ENCODE measurements at regions not wholly inside any gene's neighbourhood (a gene's known extent, or its start where the extent isn't known, plus 50 kb on each side); places are given as distances from the start of the nearest gene placed in this dataset.
"Not testable (repeated sequence)": the region's sequence is repeated elsewhere in the genome, so short reads cannot be mapped to it uniquely, and the experiment has no call there.

GRCh38 chr2:200194746-200195145, 111.7 kb upstream of the SPATS2L start:
- peaks cover 2% of the 10 kb centered on the region for H3K27me3 ChIP-seq (ENCODE audit: insufficient read depth, low read length)
- DNase-seq (ENCODE audit: low read depth) = no peak
- Mint-ChIP-seq H3K9me3 (ENCODE audit: unreplicated experiment) (no peaks in the 10 kb centered on the region), H3K4me1 (ENCODE audit: low read depth, unreplicated experiment) (peaks cover 6% of the 10 kb centered on the region), H3K27ac (ENCODE audit: unreplicated experiment) (no peak overlapping the region), H3K4me3 (ENCODE audit: unreplicated experiment) (no peak overlapping the region), H3K27me3 (ENCODE audit: low read depth, unreplicated experiment) (peaks cover 4% of the 10 kb centered on the region), H3K36me3 (ENCODE audit: low read depth, unreplicated experiment) (no peaks in the 10 kb centered on the region)
- no peaks in the 10 kb centered on the region for H3K36me3 ChIP-seq (ENCODE audit: insufficient read depth, low read length)
- FAIRE-seq = no peak
- no peaks in the 10 kb centered on the region for H3K79me2 ChIP-seq (ENCODE audit: insufficient read depth, low read length)
- TF ChIP-seq CTCF (IDR thresholded peaks at IDR 0.05; ENCODE audit: insufficient read depth, low read depth, low read length) (no peak), EZH2 (IDR thresholded peaks at IDR 0.05; ENCODE audit: insufficient read depth, low read length) (no peak)
- no peak overlapping the region for H3K9ac ChIP-seq (ENCODE audit: low read length)
- H3K4me1 ChIP-seq (ENCODE audit: insufficient read depth, low read length) = no peaks in the 10 kb centered on the region
- no peak overlapping the region for H3K4me3 ChIP-seq (ENCODE audit: insufficient read depth, low read depth, low read length)
- no peak overlapping the region for H3K4me2 ChIP-seq (ENCODE audit: low read length)
- H4K20me1 ChIP-seq (ENCODE audit: insufficient read depth, low read length) = no peaks in the 10 kb centered on the region
- no peak overlapping the region for H3K27ac ChIP-seq (ENCODE audit: low read depth, low read length)
- H2AFZ ChIP-seq (ENCODE audit: low read depth, low read length) = no peak overlapping the region
- no peaks in the 10 kb centered on the region for H3K9me3 ChIP-seq (ENCODE audit: insufficient read depth, low read depth, low read length)

- H3K4me1 Mint-ChIP-seq (ENCODE audit: low read depth, unreplicated experiment) = peaks cover 7% of the 10 kb centered on the region
- no peaks in the 10 kb centered on the region for H3K36me3 Mint-ChIP-seq (ENCODE audit: low read depth, unreplicated experiment)
- no peaks in the 10 kb centered on the region for H3K9me3 Mint-ChIP-seq (ENCODE audit: unreplicated experiment)
- Histone ChIP-seq H3K4me3 (ENCODE audit: insufficient read depth, low read depth, low read length) (no peak overlapping the region), H3K79me2 (ENCODE audit: insufficient read depth, low read length) (no peaks in the 10 kb centered on the region), H4K20me1 (ENCODE audit: insufficient read depth, low read length) (no peaks in the 10 kb centered on the region), H3K4me2 (ENCODE audit: low read length) (no peak overlapping the region), H3K27ac (ENCODE audit: low read depth, low read length) (no peak overlapping the region), H2AFZ (ENCODE audit: low read depth, low read length) (no peak overlapping the region), H3K9ac (ENCODE audit: low read length) (no peak overlapping the region), H3K27me3 (ENCODE audit: insufficient read depth, low read length) (no peaks in the 10 kb centered on the region), H3K4me1 (ENCODE audit: insufficient read depth, low read length) (no peaks in the 10 kb centered on the region), H3K9me3 (ENCODE audit: insufficient read depth, low read depth, low read length) (no peaks in the 10 kb centered on the region), H3K36me3 (ENCODE audit: insufficient read depth, low read length) (no peaks in the 10 kb centered on the region)
- no peak for DNase-seq (ENCODE audit: low read depth)
- FAIRE-seq = no peak
- TF ChIP-seq CTCF (IDR thresholded peaks at IDR 0.05; ENCODE audit: insufficient read depth, low read depth, low read length) (no peak), EZH2 (IDR thresholded peaks at IDR 0.05; ENCODE audit: insufficient read depth, low read length) (no peak)
- H3K4me3 Mint-ChIP-seq (ENCODE audit: unreplicated experiment) = no peak overlapping the region
- H3K27me3 Mint-ChIP-seq (ENCODE audit: low read depth, unreplicated experiment) = no peaks in the 10 kb centered on the region
- H3K27ac Mint-ChIP-seq (ENCODE audit: unreplicated experiment) = no peak overlapping the region
These were observed 107.5 kb upstream of the SPATS2L start for GRCh38 chr2:200199005-200199404.

GRCh38 chr2:200199576-200200263, 106.8 kb upstream of the SPATS2L start:
- no peak overlapping the region for H3K9ac ChIP-seq (ENCODE audit: low read length)
- H3K4me1 ChIP-seq (ENCODE audit: insufficient read depth, low read length) = no peaks in the 10 kb centered on the region
- no peak overlapping the region for H3K27ac Mint-ChIP-seq (ENCODE audit: unreplicated experiment)
- TF ChIP-seq EZH2 (IDR thresholded peaks at IDR 0.05; ENCODE audit: insufficient read depth, low read length) = no peak
- no peak for TF ChIP-seq CTCF (IDR thresholded peaks at IDR 0.05; ENCODE audit: insufficient read depth, low read depth, low read length)
- H3K9me3 Mint-ChIP-seq (ENCODE audit: unreplicated experiment) = no peaks in the 10 kb centered on the region
- H3K36me3 Mint-ChIP-seq (ENCODE audit: low read depth, unreplicated experiment) = no peaks in the 10 kb centered on the region
- DNase-seq (ENCODE audit: low read depth) (no peak), FAIRE-seq (no peak)
- H3K4me1 Mint-ChIP-seq (ENCODE audit: low read depth, unreplicated experiment) = peaks cover 7% of the 10 kb centered on the region
- no peaks in the 10 kb centered on the region for H3K79me2 ChIP-seq (ENCODE audit: insufficient read depth, low read length)
- no peak overlapping the region for H2AFZ ChIP-seq (ENCODE audit: low read depth, low read length)
- no peaks in the 10 kb centered on the region for H3K36me3 ChIP-seq (ENCODE audit: insufficient read depth, low read length)
- H3K9me3 ChIP-seq (ENCODE audit: insufficient read depth, low read depth, low read length) = no peaks in the 10 kb centered on the region
- no peak overlapping the region for H3K4me3 Mint-ChIP-seq (ENCODE audit: unreplicated experiment)
- H3K27me3 Mint-ChIP-seq (ENCODE audit: low read depth, unreplicated experiment) = no peaks in the 10 kb centered on the region
- no peak overlapping the region for H3K4me2 ChIP-seq (ENCODE audit: low read length)
- H3K4me3 ChIP-seq (ENCODE audit: insufficient read depth, low read depth, low read length) = no peak overlapping the region
- H4K20me1 ChIP-seq (ENCODE audit: insufficient read depth, low read length) = no peaks in the 10 kb centered on the region
- H3K27me3 ChIP-seq (ENCODE audit: insufficient read depth, low read length) = no peaks in the 10 kb centered on the region
- no peak overlapping the region for H3K27ac ChIP-seq (ENCODE audit: low read depth, low read length)

- not testable (repeated sequence) for H3K4me1 Mint-ChIP-seq (ENCODE audit: low read depth, unreplicated experiment); H2AFZ ChIP-seq (ENCODE audit: low read depth, low read length); H3K4me2 ChIP-seq (ENCODE audit: low read length); H3K36me3 Mint-ChIP-seq (ENCODE audit: low read depth, unreplicated experiment); H3K9ac ChIP-seq (ENCODE audit: low read length); H3K9me3 Mint-ChIP-seq (ENCODE audit: unreplicated experiment); H3K27ac Mint-ChIP-seq (ENCODE audit: unreplicated experiment); H3K27ac ChIP-seq (ENCODE audit: low read depth, low read length); FAIRE-seq; H3K4me1 ChIP-seq (ENCODE audit: insufficient read depth, low read length); H3K4me3 Mint-ChIP-seq (ENCODE audit: unreplicated experiment); H3K9me3 ChIP-seq (ENCODE audit: insufficient read depth, low read depth, low read length); H3K36me3 ChIP-seq (ENCODE audit: insufficient read depth, low read length); H4K20me1 ChIP-seq (ENCODE audit: insufficient read depth, low read length); H3K27me3 Mint-ChIP-seq (ENCODE audit: low read depth, unreplicated experiment); DNase-seq (ENCODE audit: low read depth); H3K4me3 ChIP-seq (ENCODE audit: insufficient read depth, low read depth, low read length); H3K27me3 ChIP-seq (ENCODE audit: insufficient read depth, low read length); H3K79me2 ChIP-seq (ENCODE audit: insufficient read depth, low read length)
These were observed 104.7 kb upstream of the SPATS2L start for GRCh38 chr2:200201839-200202238.

Measured in astrocyte (in vitro differentiated cells and primary cell).